Hematopoietic multipotent progenitor cell treated with erythropoietin and hydrocortisone succinate and interleukin-3 and kit ligand, for 6 days (in vitro differentiated cells): ENCODE measurements at regions not wholly inside any gene's neighbourhood (a gene's known extent, or its start where the extent isn't known, plus 50 kb on each side); places are given as distances from the start of the nearest gene placed in this dataset.

ENCODE experiments used
- DNase-seq: peaks from one replicate; pipeline ENCODE4 v3.0.0-alpha.2; 2015

DNA sequence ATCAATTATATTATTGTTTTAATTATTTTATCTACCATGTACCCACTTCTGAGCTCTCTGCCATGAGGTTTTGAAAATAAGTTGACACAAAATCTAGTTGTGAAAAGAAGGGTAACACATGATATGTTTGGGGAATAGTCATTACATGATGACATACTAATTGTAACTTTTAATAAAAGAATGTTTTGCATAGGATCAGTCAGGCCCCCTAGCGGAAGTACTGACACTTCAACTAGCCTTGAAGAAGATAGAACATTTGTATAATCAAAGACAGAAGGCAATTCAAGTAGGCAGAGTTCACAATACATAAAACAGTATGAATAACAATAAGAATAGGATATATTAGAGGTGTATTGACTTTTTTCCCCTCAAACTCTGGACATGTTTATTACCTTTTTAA lies 1191.0 kb upstream of the AGA start:
- no peak for DNase-seq

DNA sequence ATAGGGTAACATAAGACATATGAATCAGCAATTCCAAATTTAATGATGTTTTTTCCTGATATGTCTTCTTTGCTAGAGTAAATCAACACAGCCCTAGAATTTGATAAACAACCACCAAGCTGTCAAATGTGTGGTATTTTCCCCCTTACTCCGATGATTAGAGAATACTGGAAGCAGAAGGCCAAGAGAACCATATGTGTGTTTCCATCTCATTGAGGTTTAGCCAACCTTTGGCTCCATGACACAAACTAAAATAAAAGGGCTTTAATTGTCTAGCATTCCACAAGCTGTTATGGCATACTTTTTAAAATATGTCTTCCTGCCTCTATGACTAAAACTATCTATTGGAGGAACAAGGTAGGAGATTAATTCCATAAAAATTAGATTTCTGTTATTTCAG lies 1222.4 kb upstream of the AGA start:
- no peak for DNase-seq

- DNase-seq, result no peak
Observed at GRCh38 chr4:178665916-178666315, 1223.7 kb upstream of the AGA start.

DNA sequence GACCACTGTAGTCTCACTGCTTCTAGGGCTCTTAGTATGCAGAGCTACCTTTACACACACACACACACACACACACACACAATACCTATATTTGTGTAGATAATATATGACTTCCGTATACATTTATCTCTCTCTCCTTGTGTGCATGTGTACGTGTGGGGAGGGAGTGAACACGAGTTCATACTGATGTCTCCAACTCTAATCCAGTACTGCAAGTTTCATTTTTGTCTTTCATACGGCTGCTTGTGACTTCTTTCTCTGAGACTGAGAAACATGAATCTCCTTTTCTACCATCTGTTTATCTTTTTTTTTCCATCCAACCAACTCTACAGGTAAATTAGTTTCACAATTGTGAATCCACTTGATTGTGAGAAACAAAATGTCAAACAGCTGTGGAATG lies 1229.5 kb upstream of the AGA start:
- no peak for DNase-seq

GRCh38 chr4:178672512-178672911 lies 1230.3 kb upstream of the AGA start:
- no peak for DNase-seq

GRCh38 chr4:178681871-178682270 lies 1239.6 kb upstream of the AGA start:
- DNase-seq, result no peak

DNA sequence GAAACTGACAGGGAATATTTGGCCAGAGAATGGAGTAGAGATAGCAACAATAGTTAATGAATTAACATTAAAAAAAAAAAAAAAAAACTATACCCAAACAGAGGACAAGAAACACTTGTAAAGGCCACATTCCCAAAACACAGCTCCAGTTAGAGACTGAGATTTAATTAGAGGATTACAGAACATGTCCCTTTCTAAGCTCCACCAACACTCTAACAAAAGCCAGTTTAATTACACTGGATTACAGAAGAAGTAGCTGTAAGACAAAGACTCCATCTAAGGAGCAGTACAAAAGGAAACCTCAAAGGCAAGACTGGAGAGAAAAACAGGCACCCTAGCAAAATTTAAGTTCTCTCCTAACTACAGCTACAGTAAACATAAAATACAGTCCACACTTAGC lies 1247.7 kb upstream of the AGA start:
- DNase-seq, result no peak

- no peak for DNase-seq
Observed at GRCh38 chr4:178693816-178694215, 1251.6 kb upstream of the AGA start.

DNA sequence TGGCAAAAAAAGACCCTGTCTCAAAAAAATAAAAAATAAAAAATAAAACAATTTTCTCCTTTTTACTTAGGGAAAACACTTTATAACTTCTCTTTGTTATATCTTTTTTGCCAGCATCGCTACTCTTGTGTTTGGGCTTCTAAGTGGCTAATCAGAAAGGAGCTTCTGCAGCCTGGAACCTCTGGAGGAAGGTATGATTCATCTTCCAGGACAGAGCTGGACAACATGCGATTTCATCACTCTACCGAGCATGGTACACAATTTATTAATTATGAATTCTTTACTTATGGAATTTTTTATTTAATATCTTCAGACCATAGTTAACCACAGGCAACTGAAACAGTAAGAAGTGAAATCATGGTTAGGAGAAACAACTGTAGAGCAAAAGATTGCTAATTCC lies 1254.3 kb upstream of the AGA start:
- no peak for DNase-seq

DNA sequence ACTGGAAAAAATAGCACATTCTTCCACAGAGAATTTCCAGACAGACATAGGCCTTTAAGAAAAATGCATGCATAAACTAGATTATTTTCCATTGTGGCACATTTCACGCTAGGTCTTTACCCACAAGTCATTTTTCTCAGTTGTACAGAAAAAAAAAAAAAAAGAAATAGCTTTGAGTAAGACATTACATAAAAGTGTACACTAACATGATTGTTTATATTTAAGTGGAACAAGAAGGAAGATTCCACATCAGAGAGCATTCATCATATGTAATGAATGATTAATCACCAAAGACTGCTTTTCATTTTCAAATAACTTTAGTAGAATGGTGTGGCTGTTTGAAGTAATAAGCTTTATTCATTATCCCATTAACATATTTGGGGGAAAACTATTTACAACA lies 1270.2 kb upstream of the AGA start:
- DNase-seq, result no peak

DNA sequence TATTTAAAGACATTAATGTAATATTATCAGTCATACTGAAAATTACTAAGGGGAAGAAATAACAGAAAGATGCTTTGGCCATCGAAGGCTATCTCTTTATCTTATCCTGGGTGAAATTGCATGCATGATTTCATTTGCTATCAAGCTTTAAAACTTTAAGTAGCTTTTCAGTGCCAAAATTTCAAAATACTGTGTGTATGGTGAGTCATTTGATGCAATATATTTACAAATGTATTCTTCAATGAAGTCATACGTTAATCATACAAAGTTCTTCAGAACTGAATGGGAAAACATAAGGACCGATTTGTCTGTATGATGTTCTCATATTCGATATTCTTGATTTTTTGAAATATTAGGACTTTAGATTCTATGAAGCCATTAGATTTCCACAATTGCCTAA lies 1295.8 kb upstream of the AGA start:
- DNase-seq, result no peak

DNA sequence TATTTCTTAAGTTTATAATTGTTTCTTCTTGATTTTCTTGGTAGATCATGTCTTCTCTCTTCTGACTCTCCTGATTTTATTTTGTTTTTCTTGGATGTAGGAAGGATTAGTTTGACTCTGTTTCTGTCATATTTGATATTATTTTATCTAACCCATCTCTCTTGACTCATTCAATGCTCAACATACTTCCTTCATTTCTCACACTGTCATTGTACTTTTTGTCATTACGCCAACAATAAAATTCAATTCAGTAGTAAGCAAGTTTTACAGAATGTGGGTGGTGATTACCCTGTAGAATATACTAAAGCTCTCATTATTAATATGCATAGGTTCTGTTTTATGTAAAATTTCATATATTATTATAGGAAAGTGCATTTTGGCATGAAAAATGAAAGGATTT lies 1303.0 kb upstream of the AGA start:
- no peak for DNase-seq

DNA sequence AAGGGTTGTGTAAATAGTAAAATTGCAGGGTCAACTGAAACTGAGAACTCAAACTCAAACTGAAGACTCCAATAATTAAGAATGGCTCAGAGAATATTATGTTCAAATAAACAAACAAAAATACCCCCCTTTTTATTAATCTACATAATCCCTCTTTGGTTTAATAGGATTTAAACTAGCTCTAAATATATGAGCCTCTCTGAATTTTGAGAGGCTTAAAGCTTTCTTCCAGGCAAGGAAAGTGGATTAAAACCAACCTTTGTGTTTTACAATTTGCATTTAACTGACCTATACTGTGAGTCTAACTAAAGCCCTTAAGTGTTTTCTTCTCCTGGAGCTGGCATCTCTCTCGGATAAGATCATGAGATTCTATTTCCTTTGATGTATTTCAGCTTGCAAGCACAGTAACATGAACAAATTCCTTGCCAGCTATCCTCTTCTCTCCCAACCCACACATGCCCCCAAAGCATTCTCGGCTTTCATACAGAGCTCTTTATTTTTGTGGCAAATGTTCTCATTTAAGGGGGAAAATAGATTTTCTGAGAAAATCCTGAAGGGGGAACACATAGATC lies 1310.8 kb upstream of the AGA start:
- DNase-seq, result no peak

DNA sequence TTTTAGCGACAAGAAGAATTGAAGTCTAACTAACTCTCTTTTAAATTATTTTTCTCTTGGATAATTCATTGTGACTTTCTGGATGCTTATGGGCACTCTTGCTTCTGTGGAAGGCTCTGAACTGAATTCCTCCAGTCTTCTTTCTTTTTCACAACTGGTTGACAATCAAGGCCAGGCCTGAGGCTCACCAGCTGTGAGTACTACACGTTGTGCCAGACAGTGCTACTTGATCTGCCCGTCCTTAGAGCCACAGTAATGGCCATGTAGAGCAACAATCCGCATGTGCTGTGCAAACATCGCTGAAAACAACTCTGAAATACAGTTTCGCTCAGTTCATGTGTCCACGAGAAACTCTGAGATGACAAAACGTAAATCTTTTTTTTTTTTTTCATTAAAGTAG lies 1336.3 kb upstream of the AGA start:
- DNase-seq, result no peak

- DNase-seq, result no peak
Observed at GRCh38 chr4:178781779-178782178, 1339.5 kb upstream of the AGA start.

- DNase-seq, result no peak
Observed at GRCh38 chr4:178784491-178784890, 1342.3 kb upstream of the AGA start.

DNA sequence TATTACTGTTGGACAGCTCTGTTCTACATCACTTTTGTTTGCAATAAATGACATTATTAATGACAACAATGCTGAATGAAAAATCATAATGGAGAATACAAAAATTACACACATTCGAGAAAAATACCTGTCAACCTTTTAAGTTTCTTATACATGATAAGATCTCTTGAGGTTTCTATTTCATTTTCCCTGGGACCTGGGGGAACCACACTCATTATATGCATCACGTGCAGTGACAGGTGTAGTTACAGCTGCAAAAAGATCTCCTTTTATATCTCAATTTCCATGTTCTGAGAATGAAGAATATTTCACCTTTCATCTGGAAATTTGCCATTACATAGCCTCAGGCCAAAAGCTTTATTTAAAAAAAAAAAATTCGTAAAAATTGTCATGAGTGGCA lies 1347.0 kb upstream of the AGA start:
- DNase-seq, result no peak

- no peak for DNase-seq
Observed at GRCh38 chr4:178799204-178799603, 1357.0 kb upstream of the AGA start.

- DNase-seq, result peak; percentile 20
Observed at GRCh38 chr4:178808106-178808505, 1365.9 kb upstream of the AGA start.

- no peak for DNase-seq
Observed at GRCh38 chr4:178809921-178810320, 1367.7 kb upstream of the AGA start.

DNA sequence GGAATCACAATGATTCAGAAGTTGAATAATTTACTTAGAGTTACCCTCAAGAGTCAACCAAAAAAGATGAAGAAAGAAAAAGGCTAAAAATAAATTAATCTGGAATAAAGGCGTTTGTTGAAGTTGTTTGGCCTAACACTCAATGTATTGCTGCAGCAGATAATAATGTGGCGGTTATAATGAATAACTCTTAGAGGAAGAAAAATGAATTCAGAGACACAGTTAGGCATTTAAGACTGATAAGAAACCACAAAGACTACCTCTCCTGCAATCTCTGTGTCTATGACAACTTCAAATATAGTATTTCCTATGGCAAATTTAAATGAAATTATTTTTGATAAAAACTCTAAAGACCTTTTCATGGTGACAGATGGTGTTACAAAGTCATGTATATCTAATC lies 1369.1 kb upstream of the AGA start:
- peak; percentile 61 for DNase-seq

DNA sequence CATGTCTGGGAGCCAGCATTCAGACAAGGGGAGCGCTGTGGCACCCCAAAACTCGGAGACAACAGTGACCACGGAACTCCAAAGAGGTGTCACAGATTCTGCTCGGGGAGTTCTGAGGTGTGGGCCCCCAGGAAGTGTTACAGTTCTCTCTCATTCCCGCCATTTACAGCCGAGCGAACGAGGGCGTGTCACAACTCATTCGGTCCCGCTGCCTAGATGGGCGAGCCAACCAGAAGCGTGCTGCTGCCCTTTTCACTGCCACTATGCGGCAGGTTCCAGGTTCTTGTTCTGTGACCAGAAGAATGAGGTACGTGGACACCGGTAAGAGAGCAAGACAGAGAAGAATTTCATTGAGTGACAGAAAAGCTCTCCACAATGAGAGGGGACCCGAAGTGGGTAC lies 1370.6 kb upstream of the AGA start:
- DNase-seq, result no peak

- DNase-seq, result no peak
Observed at GRCh38 chr4:178814908-178815307, 1372.7 kb upstream of the AGA start.

- no peak for DNase-seq
Observed at GRCh38 chr4:178823673-178824295, 1381.5 kb upstream of the AGA start.

DNA sequence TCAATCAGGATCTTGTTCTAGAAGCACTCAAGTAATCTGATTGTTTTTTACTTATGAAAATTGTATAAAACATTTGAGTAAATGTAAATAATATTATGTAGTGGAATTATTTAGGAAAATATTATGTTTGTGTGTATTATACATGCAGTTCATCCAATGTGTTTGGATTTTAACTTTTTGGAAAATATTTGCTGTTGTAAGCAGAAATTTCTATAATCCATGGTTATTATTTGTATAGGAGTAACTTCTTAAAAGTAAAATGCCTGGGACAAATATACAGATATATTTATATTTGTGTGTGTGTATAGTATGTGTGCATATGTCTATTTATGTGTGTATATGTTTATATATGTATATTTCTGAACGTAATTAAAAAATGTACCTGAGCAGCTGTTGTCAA lies 1394.6 kb upstream of the AGA start:
- no peak for DNase-seq

- DNase-seq, result no peak
Observed at GRCh38 chr4:178838776-178839175, 1396.5 kb upstream of the AGA start.
